ENCODE measurements at regions not wholly inside any gene's neighbourhood (a gene's known extent, or its start where the extent isn't known, plus 50 kb on each side); places are given as distances from the start of the nearest gene placed in this dataset.
"Not testable (repeated sequence)": the region's sequence is repeated elsewhere in the genome, so short reads cannot be mapped to it uniquely, and the experiment has no call there.

DNA sequence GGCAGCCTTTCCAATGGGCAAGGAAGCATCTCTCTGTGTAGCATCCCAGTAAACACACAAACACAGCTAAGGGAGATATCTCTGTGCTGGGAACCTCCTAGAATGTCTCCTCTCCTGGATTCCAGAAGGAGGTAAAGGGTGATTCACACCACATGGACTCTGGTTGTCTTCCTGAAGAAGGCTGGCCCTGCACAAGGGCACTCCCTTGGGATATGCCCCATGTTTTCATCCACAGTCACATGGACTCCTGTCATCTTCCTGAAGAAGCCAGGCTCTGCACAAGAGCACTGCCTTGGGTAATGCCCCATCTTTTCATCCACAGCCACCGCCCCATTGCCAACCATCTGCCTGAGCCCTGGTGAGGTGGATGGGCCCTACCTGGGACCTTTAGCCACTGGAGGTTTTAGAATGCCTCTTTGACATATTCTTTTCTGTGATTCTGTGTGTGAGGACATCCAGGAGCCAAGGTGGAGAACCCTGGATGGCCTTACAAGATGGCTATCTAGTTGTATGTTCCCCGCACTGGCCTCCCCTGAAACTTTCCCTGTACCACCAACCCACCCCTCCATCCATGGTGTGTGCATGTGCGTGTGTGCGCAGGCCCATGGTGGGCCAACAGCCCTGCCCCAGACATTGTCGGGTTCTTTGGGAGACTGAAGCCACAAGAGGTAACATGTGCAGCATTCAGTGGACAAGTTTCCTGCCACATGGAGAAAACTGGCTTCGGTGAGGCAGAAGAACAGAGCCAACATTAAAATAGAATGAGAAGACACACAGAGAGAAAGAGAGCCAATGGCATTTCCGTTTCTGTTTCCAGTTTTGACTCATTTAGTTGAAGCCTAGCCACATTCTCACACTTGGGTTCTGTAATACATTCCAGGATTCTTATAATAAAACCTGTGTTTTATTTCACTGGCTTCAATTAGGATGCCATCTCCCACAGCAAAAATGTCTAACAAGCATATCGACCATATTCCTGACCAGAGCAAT is 110.2 kb upstream of the CST7 start:
- peak; percentile 86 for DNase-seq

DNA sequence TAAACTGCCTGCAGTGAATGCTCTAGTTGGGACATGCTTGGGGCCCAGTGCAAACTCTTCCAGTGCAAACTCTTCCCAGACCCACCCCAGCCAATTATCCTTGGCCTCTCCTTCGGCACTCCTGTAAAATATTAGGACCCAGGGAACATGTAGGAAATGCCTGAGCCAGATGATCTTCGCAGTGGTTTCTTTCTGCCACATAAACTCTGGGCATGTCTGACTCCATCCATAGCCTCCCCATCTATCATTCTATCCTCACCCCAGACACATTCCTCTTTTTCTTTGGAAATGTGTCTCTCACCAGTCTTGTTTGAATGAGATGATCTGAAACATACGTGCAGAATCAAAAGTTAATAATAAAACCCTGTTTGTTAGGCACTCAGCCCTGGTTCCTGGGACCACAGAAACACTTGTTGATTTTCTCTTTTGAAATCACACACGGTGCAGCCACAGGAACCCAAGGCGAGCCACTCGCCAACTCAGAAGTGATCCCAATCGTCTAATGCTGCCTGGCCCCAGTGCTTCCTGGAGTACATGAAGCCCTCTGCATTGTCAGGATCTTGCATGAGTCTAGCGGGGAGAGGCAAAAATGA is 108.9 kb upstream of the CST7 start:
- DNase-seq: peak; percentile 17

DNA sequence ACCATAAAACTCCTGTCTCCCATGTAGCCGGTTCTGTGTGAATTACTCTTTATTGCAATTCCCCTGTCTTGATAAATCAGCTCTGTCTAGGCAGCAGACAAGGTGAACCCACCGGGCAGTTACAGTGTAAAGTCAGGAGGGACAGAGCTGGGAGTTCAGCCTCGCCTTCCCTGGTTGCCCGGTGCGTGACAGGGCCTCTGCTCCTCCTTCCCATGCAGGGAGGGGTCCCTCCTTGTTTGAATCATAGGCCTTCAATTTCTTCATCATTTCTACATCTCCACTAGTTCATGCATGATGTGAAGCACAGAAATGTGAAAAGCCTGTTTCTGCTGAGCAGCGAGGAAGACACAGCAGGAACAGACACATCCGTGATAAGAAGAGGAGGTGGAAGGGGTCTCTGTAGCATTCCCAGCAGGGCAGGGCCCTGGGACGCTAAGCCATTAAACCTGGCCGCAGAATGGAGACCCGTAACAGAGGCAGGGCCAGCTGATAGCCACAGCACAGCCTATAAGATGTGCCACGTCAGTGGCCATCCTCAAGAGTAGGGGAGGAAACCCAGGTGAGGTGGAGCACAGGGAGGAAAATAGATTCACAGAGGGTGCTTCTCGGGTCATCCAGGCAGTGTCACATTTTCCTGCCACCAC is 106.7 kb upstream of the CST7 start:
- DNase-seq: no peak

DNA sequence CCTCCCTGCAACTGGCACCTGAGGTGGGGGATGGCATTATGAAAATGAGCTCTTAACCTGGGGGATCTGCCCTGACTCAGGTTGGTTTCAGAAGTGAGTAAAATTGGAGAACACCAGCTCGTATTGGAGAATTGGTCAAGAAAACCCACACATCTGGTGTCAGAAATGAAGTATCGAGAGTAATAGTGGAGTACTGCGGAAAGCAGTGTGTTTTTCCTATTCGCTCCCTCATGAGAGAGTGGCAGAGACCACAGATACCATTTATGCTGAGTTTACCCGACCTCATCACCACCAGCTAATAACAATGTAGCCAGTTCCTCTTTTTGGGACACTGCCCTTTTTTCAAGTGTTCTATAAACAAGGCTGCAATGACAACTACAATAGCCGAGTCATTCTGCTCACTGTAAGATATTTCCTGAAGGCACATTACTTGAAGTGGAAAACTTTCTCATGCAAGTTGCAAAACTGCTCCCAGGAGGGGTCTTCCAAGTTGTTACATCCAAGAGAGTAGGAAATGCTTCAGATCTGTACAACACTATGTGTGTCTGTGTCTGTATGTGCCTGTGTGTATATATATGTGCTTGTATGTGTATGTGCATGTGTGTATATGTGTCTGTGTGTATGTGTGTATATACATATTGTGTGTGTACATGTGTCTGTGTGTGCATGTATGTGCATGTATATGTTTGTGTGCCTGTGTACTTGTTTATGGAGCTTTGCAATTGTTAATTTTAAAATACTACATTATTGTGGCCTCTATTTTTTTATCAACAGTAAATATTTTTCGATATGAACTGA is 106.0 kb upstream of the CST7 start:
- DNase-seq: peak; percentile 25

DNA sequence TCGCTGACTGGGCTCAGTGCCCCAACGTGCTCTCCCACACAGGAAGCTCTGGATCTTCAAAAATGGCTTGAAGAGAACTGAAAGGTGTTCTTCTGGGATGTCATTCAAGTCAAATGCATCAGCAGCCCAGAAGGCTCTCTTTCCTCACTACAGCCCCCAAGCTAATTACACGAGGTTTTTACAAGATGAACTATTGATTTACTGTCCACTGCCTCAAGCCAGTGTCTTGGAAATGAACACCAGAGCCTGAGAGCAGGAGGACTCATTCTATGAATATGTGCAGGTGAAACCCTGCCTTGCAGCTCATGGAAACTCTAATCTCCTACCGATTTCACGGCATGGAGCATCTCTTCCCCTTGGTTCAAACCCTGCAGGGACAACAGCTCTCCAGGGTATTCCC is 98.9 kb upstream of the CST7 start:
- DNase-seq: no peak

DNA sequence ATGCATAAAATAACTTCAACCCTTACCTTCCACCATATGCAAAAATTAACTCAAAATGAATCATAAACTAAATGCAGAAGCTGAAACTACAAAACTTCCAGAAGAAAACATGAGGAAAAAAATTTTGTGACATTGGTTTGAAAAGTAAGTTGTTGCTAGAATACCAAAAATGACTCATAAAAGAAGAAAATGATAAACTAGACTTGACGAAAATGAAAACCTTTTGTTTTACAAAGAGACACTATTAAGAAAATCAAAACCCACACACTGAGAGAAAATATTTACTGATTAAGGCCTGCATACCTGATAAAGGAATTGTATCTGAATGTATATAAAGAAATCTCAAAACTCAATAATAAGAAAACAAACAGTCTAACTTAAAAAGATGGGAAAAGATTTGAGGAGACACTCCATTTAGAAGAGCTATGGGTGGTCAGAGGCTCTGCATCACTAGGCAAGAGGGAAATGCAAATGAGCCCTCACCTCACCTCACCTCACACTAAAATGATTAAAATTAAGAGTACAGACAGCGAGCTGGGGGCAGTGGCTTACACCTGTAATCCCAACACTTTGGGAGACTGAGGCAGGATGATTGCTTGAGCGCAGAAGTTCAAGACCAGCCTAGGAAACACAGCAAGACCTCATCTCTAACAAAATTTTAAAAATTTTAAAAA is 97.6 kb upstream of the CST7 start:
- DNase-seq: no peak

DNA sequence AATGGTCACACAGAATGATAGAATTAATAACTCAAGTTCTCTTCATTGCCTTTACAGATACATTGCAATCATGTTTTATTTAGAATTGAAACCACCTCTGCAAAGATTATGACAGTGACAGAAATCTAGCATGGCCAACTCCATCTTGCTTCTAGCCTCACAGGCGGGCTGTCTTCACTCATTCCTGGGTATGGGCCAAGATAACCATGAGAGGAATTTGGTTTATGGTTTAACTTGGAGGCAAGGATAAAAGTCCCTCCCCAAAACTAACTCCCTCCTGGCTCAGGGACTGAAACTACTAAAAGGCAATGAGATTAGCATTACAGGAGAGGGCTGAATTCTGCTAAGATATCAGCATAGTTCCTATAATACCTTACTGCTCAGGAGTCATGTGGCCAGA is 95.2 kb upstream of the CST7 start:
- DNase-seq: peak; percentile 55

DNA sequence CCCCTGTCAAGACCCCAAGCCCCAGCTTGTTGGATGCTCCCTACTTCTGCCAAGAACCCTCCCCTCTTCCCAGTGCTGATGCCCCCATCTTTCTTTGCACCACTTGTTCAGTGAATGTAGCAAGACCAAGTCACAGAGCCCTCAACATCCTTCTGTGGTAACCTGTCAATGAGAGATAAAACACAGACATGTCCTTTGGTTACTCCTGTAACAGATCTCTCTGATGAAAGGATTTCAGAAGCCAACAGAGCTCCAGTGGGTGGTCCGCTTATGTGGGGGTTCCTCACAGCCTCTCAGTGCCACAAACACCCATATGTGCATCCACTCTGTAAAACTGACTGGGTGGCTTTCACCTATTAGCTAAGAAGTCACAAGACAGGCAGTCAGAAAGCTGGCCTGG is 93.2 kb upstream of the CST7 start:
- no peak for DNase-seq

DNA sequence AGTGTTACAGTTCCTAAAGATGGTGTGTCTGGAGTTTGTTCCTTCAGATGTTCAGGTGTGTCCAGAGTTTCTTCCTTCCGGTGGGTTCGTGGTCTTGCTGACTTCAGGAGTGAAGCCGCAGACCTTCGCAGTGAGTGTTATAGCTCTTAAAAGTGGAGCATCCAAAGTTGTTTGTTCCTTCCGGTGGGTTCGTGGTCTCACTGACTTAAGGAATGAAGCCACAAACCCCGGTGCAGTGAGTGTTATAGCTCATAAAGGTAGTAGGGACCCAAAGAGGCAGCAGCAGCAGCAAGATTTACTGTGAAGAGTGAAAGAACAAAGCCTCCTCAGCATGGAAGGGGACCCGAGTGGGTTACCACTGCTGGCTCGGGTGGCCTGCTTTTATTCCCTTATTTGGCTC is 90.6 kb upstream of the CST7 start:
- DNase-seq: not testable (repeated sequence)

DNA sequence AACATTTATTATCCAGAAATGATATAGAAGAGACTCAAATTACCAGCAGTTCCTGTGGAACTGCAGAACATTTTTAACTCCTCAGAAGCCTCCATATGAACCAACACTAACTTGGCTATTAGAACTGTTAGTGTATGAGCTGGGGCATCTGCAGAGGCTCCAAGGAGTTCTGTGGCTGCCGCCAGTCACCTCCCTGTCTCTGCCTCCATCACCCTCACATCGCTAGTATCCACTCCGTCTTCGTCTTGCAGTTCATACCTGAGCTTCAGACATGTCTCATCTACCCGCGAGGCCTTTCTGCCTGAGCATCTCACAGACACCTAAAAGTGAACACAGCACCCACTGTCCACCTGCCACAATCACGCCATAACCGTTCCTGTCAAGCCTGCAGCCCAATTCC is 89.5 kb upstream of the CST7 start:
- DNase-seq: no peak

DNA sequence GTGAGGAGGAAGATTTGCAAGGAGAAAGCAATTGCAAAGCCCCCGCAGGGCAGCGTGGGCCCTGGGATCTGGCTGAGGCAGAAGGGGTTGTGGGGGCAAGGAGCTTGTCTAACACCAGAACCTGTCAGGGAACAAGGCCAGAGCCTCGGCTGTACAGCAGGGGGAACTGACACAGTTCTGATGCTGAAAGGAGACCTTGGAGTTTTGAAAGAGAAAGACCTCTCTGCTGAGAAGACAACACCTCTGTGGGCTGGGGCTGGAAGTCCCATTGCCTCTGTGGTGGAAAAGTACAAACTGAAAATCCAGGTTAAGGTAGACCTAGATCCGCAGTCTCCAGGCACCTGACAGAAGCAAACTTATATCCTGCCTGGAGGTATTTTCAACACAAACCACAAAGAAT is 86.9 kb upstream of the CST7 start:
- no peak for DNase-seq

DNA sequence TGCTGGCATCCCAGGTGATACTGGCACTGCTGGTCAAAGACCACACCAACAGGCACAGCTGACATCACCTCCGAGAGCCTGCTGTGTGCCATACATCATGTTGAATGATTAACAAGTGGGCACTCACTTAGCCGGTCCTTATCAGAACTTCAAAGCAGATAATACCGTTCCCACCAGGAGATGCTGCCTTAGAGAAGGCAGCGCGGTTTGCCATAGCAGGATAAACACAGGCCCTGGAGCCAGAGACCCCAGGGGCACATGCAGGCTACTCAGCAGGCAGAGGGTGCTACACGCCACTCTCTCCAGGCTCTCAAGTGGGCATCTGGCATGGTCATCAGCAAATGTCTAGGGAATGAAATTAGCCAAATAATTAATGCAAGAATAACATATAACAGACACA is 86.5 kb upstream of the CST7 start:
- no peak for DNase-seq

DNA sequence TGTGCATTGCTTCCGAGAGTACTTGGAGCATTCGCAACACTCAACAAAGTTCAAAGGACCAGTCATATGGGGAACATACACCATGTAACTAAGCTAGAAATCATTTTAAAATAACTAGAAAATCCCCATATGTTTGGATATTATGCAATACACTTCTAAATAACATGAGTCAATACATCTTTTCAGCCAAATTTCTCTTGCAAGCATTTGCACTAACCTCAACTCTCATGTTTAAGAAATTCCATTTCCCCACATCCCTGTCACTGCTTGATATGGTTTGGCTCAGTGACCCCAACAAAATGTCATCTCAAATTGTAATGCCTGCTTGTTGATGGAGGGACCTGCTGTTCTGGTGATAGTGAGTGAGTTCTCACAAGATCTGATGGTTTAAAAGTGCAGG is 85.7 kb upstream of the CST7 start:
- DNase-seq: peak; percentile 73

DNA sequence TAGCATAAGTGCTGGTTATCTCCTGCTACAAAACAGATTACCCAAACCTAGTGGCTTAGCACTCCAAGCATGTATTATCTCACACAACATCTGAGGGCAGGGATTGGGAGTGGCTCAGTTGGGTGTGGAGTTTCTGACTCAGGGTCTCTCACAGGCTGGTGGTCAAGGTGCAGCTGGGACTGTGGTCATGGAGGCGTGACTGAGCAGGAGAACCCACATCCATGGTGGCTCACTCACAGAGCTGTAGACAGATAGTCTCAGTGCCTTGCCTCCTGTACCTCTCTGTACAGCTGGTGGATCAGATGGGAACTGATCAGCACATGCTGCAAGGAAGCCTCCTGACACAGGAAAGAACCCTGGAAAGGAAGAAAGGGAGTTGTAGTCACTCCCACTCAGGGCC is 83.1 kb upstream of the CST7 start:
- no peak for DNase-seq

DNA sequence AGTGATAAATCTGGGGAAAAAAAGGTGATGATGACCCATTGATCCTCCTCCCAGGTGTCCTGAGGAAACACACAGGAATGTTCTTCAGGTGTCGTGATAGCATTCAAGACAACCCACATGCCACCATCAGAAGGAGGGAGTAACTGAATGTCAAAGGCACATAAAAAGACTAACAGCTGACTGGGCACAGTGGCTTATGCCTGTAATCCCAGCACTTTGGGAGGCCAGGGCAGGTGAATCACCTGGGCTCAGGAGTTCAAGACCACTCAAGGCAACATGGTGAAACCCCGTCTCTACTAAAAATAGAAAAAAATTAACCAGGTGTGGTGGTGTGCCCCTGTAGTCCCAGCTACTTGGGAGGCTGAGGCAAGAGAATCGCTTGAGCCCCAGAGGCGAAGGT is 82.3 kb upstream of the CST7 start:
- DNase-seq: no peak

DNA sequence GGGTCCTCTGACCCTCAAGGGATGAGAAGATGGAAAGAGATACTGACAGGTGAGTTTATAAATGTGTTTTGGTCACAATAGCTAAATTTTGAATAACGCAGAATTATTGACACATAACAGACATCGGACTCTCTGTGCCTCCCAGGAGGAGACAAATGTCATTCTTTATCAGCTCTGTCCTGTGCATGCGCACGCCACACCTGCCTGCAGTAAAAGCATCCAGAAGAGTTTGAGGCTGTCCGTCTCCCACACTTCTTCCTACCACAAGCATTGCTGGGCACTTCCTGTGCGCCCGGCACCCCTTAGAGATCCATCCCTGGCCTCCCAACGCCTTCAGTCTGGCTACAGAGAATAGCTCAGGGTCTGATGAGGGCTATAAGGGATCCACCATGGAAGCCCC is 81.5 kb upstream of the CST7 start:
- no peak for DNase-seq

DNA sequence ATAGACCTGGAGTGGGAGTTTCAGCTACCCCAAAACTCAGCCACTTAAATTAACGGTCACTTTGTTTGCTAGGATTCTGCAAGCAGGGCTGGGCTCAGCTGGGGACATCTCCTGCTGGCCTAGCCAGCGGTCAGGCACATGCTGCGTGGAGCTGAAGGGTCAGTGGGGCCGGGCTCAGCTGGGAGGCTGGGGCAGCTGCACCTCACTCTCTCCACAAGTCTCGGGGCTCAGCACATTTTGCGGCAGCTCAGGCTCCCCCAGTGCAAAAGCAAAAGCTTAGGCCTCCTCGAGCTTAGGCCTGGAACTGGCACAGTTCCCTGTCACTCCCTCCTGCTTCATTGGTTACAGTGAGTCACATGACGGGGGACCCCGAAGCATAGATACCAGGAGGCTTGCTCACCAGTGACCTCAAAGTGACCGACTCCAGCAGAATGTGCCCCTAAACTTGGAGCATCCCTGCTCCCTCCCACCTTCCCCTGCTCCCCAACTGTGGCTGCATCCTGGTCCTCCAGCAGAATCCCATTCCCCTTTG is 80.6 kb upstream of the CST7 start:
- no peak for DNase-seq

DNA sequence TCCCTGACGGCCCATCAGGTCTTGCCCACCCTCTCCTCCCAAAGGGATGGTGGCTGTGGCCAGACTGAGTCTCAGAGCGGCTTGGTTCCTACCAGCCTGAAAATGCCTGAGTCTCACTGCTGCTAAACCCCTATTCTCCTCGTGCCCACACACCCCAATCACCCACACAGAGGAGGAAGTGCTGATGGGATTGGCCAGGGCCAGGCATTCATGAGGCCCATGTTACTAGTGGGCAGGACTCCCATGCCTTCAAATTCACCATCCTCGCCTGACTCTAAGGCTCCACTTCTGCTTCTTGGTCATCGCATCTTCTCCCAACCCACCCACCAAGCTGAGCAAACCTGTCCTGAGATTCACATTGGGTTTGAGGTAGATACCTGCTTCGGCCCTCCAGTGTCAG is 80.1 kb upstream of the CST7 start:
- no peak for DNase-seq

DNA sequence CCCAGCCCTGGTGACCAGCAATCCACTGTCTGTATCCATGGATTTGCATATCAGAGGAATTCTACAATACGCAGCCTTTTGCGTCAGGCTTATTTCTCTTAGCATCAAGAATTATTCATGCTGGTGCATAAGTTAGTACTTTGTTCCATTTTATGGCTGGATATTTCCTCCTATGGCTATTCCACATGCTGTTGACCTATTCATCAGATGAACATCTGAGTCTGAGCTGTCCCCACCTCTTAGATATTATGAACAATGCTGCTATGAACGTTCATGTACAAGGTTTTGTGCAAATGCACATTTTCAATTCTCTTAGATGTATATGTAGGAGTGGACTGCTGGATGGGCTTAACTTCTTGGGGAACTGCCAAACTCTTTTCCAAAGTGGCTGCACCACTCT is 79.0 kb upstream of the CST7 start:
- DNase-seq: no peak

DNA sequence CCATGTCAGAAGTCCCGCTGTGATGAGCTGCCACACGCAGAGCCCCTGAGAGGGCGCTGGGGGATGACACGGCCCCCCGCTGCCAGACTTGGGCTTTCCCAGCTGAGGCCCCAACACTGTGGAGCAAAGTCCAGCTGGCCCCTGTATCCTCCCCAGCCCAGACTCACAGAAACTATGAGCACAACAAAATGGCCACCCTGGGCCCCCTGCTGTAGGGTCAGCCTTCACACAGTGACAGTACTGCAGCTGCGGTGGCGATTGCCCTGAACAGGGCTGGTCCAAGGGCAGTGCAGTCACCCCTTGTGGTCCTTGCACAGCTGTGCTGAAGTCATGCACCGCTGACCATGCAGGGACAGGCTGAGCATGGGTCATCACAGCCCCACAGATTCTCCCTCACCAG is 78.2 kb upstream of the CST7 start:
- DNase-seq: no peak

DNA sequence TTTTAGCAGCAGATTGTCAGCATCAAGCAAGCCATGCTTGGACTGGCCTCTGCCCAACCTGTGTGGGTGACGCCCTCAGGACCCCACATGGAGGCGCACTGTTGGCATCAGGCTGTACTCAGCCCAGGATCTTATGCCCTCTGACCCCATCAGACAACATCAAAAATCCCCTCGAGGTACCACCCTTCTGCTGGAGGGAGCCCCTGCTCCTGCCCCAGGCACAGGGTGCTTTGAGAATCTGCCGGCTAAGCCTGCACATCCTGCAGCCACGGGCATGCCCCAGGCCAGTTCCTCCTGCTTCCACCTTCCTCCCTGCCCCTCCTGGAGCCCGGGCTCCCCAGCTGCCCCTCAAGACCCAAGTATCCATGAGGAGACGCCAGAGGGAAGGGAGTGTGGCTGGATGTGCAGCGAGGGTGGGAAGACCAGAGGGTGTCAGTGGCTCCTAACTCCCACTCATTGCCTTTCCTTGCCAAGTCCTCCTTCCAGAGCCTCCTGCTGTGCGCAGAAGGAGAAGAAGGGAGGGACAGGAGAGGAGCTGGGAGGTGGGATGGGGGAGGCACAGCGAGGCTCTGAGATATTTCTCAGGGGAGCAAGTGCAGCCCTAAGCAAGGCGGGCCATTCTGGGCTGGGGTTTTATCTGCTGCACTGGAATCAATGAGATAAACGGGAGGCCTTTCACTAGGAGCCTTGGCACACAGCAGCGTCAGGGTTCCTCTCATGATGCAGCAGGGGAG is 77.4 kb upstream of the CST7 start:
- no peak for DNase-seq

All from fibroblast of skin of back (primary cell).